CMK (cell line): ENCODE measurements at regions not wholly inside any gene's neighbourhood (a gene's known extent, or its start where the extent isn't known, plus 50 kb on each side); places are given as distances from the start of the nearest gene placed in this dataset.

Source experiments
- DNase-seq: peaks from one replicate; pipeline ENCODE4 v3.0.0-alpha.2; 2010; ENCODE audit warnings: low read depth

- no peak for DNase-seq
Measured at GRCh38 chr10:107364872-107365271, 200.4 kb upstream of the SORCS1 start.

GRCh38 chr10:107362306-107362705 lies 197.8 kb upstream of the SORCS1 start:
- no peak for DNase-seq

- DNase-seq = no peak
Measured at GRCh38 chr10:107357033-107357432, 192.5 kb upstream of the SORCS1 start.

GRCh38 chr10:107356396-107356795 lies 191.9 kb upstream of the SORCS1 start:
- no peak for DNase-seq

- no peak for DNase-seq
Measured at GRCh38 chr10:107342711-107343110, 178.2 kb upstream of the SORCS1 start.

- no peak for DNase-seq
Measured at GRCh38 chr10:107341281-107341680, 176.8 kb upstream of the SORCS1 start.

GRCh38 chr10:107340326-107340725 lies 175.8 kb upstream of the SORCS1 start:
- DNase-seq = no peak

- no peak for DNase-seq
Measured at GRCh38 chr10:107336061-107336460, 171.6 kb upstream of the SORCS1 start.

- DNase-seq = no peak
Measured at GRCh38 chr10:107317592-107317991, 153.1 kb upstream of the SORCS1 start.

GRCh38 chr10:107303203-107303602 lies 138.7 kb upstream of the SORCS1 start:
- DNase-seq = no peak

- no peak for DNase-seq
Measured at GRCh38 chr10:107299606-107300005, 135.1 kb upstream of the SORCS1 start.

- DNase-seq = no peak
Measured at GRCh38 chr10:107284187-107284586, 119.7 kb upstream of the SORCS1 start.

GRCh38 chr10:107280293-107280692 lies 115.8 kb upstream of the SORCS1 start:
- DNase-seq = no peak

GRCh38 chr10:107277591-107277990 lies 113.1 kb upstream of the SORCS1 start:
- DNase-seq = no peak

- no peak for DNase-seq
Measured at GRCh38 chr10:107275806-107276205, 111.3 kb upstream of the SORCS1 start.

- no peak for DNase-seq
Measured at GRCh38 chr10:107269626-107270025, 105.1 kb upstream of the SORCS1 start.

- DNase-seq = no peak
Measured at GRCh38 chr10:107264742-107265141, 100.2 kb upstream of the SORCS1 start.

GRCh38 chr10:107244122-107244521 lies 79.6 kb upstream of the SORCS1 start:
- no peak for DNase-seq

GRCh38 chr10:107238275-107238674 lies 73.8 kb upstream of the SORCS1 start:
- no peak for DNase-seq

- no peak for DNase-seq
Measured at GRCh38 chr10:107232013-107232412, 67.5 kb upstream of the SORCS1 start.

GRCh38 chr10:107230887-107231286 lies 66.4 kb upstream of the SORCS1 start:
- no peak for DNase-seq

GRCh38 chr10:107215681-107216080 lies 51.2 kb upstream of the SORCS1 start:
- no peak for DNase-seq
